ENCODE measurements at regions not wholly inside any gene's neighbourhood (a gene's known extent, or its start where the extent isn't known, plus 50 kb on each side); places are given as distances from the start of the nearest gene placed in this dataset.
"Not testable (repeated sequence)": the region's sequence is repeated elsewhere in the genome, so short reads cannot be mapped to it uniquely, and the experiment has no call there.

GRCh38 chr4:132346016-132346415 lies 803.1 kb upstream of the PCDH10 start:
- Histone ChIP-seq H3K36me3 (no peaks in the 10 kb centered on the region), H3K4me1 (no peaks in the 10 kb centered on the region), H3K9me3 (no peaks in the 10 kb centered on the region), H3K27me3 (no peaks in the 10 kb centered on the region), H3K4me3 (no peak overlapping the region), H3K27ac (no peak overlapping the region)
- TF ChIP-seq CTCF (IDR thresholded peaks at IDR 0.05), result no peak
- TF ChIP-seq POLR2A (IDR thresholded peaks at IDR 0.05), result no peak
- no peak for DNase-seq

DNA sequence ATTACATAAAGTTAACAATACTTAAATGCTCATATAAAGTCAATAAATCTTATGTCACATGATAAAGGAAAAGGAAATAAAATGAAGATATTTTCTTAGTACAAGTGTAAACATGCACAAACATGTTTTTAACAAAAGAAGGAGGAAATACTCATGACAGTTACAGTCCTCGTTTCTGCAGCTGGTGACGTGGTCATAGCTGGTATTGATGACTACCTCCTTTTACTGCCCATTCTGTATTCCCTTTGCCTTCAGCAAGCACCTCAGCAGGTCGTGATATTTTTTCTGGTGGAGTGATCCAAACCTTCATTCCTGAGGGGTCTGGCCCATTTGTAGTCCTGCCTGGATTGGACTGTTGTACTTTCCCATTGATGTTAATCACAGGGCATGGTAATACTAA lies 797.5 kb upstream of the PCDH10 start:
- H3K27ac ChIP-seq, H3K4me1 ChIP-seq, H3K4me3 ChIP-seq, H3K36me3 ChIP-seq, H3K27me3 ChIP-seq, H3K9me3 ChIP-seq, DNase-seq: not testable (repeated sequence)

GRCh38 chr4:132382243-132382642 lies 766.9 kb upstream of the PCDH10 start:
- no peaks in the 10 kb centered on the region for H3K36me3 ChIP-seq
- H3K9me3 ChIP-seq, result no peaks in the 10 kb centered on the region
- H3K27ac ChIP-seq, result no peak overlapping the region
- no peak overlapping the region for H3K4me3 ChIP-seq
- H3K4me1 ChIP-seq, result no peaks in the 10 kb centered on the region
- no peak for DNase-seq
- H3K27me3 ChIP-seq, result no peaks in the 10 kb centered on the region
- TF ChIP-seq CTCF (IDR thresholded peaks at IDR 0.05), result no peak

- no peak for TF ChIP-seq POLR2A (IDR thresholded peaks at IDR 0.05)
- TF ChIP-seq CTCF (IDR thresholded peaks at IDR 0.05), result no peak
- H3K27me3 ChIP-seq, result no peaks in the 10 kb centered on the region
- no peak overlapping the region for H3K4me3 ChIP-seq
- H3K4me1 ChIP-seq, result no peaks in the 10 kb centered on the region
- H3K27ac ChIP-seq, result no peak overlapping the region
- no peak for DNase-seq
- no peaks in the 10 kb centered on the region for H3K36me3 ChIP-seq
- H3K9me3 ChIP-seq, result no peaks in the 10 kb centered on the region
Measured at GRCh38 chr4:132383571-132384199, 765.4 kb upstream of the PCDH10 start.

GRCh38 chr4:132384709-132385108 lies 764.4 kb upstream of the PCDH10 start:
- no peaks in the 10 kb centered on the region for H3K27me3 ChIP-seq
- H3K9me3 ChIP-seq, result no peaks in the 10 kb centered on the region
- H3K27ac ChIP-seq, result no peak overlapping the region
- H3K36me3 ChIP-seq, result no peaks in the 10 kb centered on the region
- DNase-seq, result no peak
- TF ChIP-seq CTCF (IDR thresholded peaks at IDR 0.05), result no peak
- TF ChIP-seq POLR2A (IDR thresholded peaks at IDR 0.05), result no peak
- no peaks in the 10 kb centered on the region for H3K4me1 ChIP-seq
- no peak overlapping the region for H3K4me3 ChIP-seq

- Histone ChIP-seq H3K36me3 (no peaks in the 10 kb centered on the region), H3K4me3 (no peak overlapping the region), H3K9me3 (no peaks in the 10 kb centered on the region), H3K27ac (no peak overlapping the region), H3K27me3 (no peaks in the 10 kb centered on the region), H3K4me1 (no peaks in the 10 kb centered on the region)
- no peak for TF ChIP-seq POLR2A (IDR thresholded peaks at IDR 0.05)
- TF ChIP-seq CTCF (IDR thresholded peaks at IDR 0.05), result no peak
- DNase-seq, result no peak
Measured at GRCh38 chr4:132386130-132386529, 763.0 kb upstream of the PCDH10 start.

All from Peyer's patch (tissue), 4 donors.